DMS79 treated with DMSO at 0.1 percent for 48 hours (cell line): ENCODE measurements at regions not wholly inside any gene's neighbourhood (a gene's known extent, or its start where the extent isn't known, plus 50 kb on each side); places are given as distances from the start of the nearest gene placed in this dataset.
A peak's percentile ranks its signal among the peaks of the same experiment; 100 is the strongest.
"Not testable (repeated sequence)": the region's sequence is repeated elsewhere in the genome, so short reads cannot be mapped to it uniquely, and the experiment has no call there.

ENCODE experiments used
- DNase-seq: peaks from one replicate; lab custom pipeline; 2025; lab: John Stamatoyannopoulos, UW

DNA sequence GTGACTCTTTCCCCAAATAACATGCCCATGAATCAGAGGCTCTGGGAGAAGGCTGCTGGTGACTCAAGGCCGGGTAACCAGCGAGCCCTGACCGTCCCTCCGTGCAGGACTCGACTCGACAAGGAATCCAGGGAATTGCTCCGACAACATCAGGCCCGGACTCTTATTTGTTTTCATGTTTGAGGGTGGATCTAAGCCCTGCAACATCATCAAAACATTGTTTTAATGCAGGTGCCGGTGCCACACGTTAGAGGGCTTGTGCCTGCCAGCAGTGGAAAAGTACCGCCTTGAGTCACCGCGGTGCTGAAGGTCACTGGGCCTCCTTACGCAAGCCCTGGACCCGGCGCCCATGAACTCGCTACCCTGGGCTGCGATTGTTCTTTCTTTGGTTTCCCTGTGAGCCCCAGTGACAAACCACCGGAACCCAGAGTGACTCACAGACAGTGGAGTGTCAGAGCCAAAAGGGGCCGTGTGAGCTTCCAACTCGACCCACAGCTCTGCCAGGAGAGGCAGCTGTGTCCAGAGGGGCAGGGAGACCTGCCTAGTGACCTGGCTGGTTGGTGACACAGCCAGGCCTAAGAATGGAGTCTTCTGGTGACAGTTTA lies 139.4 kb upstream of the SHH start:
- no peak for DNase-seq

DNA sequence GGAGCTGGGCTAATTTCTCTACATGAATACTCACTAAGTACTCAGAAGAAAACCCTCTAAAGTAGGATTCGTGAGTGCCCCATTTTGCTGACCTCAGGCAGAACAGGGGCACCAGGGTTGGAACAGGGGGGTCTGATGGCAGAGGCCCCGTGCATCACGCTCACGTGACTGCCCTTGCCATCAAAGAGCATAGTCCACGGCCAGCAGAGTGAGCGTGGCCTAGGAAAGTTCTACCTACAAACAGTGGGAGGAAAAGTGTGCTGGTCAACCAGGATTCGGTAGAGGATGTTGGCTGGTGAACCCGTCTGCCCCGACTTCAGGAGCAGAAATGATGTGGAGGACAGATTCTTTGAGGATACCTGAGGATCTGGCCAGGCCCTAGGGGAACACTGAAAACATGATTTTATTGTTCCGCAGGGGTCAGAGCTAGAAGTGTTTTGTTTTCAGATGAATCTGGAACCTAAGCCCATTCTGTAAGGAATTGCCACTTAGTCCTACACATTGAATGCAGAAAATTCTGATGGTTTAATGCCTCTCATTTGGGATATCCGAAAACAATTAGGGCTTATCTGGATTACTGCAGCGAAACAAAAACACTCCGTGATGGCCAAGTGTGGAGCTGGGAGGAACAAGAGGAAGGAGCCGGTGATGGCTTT lies 138.8 kb upstream of the SHH start:
- no peak for DNase-seq

DNA sequence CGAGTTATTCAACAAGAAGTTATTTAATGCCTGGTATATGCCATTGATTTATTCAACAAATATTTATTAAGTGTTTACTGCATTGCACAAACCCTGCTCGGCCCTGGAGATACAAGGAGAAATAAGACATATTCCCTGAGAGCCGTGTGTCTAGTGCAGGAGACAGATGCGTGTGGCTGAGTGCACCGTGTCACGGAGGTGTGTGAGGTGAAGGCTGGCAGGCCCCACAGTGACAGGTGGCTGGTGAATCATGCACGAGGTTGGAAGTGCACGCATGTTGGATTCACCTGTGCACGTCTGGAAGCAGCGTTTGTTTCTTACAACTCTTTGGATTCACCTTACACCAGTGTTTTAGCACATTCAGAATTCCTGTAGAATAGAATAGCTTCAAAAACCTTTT lies 136.6 kb upstream of the SHH start:
- no peak for DNase-seq

DNA sequence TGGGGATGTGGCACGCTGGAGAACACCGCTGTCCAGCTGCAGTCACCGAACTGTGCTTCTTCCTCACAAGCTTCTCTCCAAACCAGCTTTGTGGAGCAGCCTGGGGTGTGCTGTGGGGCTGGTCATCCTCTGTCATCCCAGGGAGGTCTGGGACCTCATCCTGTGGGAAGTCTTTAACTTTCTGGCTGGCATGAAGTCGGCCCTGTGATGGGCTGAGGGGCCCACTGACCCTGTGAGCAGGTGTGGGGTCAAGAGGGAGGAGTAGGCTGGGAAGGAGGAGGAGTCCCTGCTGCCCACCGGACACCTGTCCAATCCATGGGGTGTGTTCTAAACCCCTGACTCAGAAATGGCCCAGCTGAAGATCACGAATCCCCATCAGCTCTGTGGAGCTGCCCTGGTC lies 136.2 kb upstream of the SHH start:
- DNase-seq = no peak

DNA sequence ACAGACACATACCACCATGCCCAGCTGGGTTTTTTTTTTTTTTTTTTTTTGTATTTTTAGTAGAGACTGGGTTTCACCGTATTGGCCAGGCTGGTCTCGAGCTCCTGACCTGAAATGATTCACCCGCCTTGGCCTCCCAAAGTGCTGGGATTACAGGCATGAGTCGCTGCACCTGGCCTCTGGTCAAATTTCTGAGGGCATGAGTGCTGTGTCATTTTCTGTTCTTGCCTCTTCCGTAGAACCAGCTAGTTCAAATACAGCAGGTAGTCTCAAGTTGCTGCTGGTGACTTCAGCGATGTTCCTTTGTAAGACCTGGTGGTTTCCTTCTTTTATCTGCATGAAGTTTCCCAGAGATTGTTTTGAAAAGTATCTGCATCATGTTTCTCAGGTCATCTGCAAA lies 134.8 kb upstream of the SHH start:
- no peak for DNase-seq

DNA sequence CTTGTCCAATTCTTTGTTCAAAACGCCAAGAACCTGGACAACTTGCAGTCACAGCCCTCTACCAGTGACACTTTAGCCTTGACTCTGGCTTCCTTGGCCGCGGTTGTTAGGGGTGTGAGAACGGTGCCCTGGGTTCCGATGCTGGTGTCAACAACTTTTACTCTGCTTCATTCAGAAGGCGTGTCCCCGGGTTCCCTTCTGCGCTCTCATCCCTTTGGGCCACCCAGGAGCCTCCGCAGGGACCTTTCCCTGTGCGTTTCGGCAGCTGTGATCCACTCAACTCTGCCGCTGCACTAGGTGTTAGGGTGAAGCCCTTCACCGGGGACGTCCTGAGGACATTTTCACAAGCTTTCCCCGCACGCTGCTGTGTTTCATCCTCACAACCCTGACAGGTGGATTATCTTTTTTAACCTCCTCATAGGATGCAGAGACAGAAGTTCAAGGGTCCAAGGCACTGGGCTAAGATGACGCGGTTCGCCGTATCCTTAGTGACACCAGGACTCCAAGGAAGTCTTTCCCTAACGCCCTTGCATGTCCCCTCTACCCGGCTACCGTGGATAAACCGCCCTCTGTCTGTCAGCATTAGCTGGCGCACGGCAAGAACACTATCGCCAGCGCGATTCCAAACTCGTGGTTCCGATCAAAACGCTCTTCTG lies 133.5 kb upstream of the SHH start:
- no peak for DNase-seq

DNA sequence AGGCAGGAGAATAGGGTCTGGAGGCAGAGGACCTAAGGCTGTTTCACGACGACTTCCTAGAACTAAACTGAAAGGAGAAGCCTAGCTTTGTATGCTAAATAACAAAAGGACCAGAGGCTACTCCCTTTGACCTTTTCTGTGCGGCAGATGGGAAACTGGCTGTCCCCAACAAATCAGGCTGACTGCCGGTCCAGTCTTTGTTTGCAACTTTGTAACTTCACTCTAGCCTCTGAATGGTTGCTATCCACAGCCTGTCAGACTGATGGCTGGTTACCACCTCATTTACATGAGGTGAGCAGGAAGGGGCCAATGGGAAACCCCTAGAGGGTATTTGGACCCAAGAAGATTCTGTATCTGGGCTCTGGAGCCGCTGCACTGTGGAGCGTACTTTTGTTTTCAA lies 132.6 kb upstream of the SHH start:
- DNase-seq = no peak

DNA sequence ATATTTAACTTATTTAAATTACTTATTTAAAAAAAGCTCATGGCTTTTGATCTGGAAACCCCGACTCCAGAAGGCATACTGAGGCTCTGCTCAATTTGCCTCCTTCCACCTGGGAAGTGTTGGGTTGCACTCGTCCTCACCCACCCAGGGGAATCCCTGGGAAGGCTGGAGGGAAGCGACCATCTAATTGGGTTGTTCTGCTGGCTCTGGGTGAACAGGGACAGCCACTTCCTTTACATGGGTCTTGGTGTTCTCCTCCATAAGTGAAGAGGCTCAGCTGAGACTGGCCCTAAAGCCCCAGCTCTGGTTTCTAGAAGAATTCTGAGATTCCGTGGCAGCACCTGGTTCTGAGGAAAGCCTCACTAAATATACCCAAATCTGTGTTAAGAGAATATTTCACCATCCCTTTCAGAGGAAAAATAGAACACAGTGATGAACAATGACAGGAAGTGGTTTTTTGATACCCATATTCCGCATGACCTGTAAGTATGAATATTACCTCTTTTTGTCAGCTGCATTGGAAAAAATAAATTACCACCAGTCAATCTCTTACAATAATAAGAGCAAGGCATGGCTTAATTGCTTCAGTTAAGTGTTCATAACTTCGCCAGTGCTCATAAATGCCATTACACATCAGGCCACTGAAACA lies 131.1 kb upstream of the SHH start:
- DNase-seq = no peak

DNA sequence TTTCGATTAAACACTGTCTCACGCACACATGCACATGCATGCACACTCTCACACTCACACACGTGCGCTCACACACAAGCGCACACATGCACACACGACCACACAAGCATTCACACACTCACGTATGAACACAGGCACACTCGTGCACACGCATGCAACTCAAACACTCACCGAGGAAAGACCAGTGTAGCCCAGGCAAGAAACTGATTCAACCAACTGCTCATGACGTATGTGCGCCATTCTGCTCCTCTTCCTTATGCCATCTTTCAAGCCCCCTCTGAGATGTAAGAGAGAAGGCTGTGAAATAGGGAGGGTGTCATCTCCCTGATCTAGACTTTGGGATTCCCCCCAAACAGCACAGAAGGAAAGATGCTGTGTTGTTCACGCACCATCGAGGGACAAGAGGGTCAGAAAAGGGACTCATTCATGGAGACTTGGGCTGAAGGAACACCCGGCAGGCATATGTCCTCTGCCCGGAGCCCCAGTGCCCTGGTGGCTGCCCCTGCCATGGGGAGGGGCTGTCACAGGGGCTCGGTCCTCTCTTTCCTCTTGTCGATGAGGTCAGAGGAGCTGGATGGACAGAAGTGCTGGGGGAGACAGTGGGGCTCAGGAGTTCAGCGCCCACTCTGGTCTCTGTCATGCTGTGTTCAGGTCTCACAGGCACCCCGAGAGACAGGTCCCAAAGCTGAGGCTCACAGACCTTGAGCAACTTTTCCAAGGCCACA lies 130.1 kb upstream of the SHH start:
- no peak for DNase-seq

DNA sequence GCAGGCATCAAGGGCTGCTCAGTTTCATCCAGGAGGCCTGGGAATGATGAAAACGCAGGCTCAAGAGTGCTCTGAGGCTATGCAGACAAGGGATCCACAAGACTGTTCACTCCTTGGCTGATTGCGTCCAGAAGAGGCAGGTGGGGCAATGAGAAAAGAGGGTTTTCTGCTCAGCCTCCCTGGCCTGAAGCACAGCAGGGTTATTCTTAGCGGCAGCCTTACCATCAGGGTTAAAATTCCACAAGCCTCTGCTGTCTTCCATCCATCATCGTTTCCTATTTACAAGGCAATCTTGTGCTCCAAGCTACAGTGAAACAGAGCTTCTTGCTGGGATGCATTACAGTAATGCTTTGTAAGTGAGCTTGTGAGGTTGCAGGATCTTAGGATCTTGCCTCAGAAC lies 129.4 kb upstream of the SHH start:
- DNase-seq = peak; percentile 72

DNA sequence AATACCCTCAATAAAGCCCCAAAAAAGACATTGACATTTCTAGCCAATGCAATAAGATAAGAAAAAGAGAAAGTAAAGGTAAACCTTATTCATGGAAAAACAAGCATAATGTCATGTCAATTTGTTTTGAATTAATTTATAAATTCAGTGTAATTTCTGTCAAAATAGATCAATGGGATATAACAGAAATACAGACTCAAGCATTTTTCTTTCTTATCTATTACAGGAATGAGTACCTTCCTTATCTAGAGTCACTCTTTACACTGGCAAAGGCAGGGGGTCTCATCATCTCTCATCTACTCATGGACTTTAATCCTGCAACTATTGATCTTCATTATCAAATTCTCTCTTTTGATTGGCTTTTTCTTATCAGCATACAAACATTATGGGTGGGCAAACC lies 127.1 kb upstream of the SHH start:
- no peak for DNase-seq

DNA sequence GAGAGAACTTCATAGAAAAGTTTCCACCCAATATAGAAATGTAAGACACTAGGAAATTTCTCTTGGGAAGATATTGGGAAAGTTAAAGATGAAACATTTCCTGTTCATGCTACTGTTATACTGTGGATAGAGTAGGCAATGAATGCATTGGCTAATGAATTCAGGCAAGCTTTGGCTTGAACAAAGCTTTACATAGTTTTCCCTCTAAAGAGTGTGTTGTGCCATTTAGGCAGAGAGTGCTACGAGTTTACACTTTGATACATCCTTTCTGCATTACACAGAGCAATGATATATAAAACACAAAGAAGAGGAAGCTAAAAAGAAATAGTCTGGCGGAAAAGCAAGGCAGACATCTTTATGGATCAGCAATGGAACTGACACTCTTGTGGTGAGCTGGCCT lies 125.9 kb upstream of the SHH start:
- no peak for DNase-seq

DNA sequence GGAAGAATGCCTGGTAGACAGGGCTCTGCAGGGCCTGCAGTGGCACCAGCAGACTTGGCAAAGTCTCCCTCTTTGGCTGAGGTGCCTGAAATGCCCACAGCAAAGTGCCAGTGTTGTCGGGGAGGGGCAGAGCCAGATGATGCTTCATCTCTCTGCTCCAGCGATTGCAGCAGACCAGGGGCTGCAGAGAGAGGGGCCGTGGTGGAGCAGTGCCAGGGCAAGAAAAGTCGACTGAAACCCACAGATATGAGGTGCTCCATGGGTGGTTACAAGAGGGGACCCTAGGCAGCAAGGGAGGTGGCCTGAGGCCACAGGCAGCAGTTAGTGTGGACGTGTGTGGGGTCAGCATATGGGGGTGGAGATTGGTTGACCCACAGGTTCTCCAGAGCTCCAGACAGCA lies 123.5 kb upstream of the SHH start:
- no peak for DNase-seq

DNA sequence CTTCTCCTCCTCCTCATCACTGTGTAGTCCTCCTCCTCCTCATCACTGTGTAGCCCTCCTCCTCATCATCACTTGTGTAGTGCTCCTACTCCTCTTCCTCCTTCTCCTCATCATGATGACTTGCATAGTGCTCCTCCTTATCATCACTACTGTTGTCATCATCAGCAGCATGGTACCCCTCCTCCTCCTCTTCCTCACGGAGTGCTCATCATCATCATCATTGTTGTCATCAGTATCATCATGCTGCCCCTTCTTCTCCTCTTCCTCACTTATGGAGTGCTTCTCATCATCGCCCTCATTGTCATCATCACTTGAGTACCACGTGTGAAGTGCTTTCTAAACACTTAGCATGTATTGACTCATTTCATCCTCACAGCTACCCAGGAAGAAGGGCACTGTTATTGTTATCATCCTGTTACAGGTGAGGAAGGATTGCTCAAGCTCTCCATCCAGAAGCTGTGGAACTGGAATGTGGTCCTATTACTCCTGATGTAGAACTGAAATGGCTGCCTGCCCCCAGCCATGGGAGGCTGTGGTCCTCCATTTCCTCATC lies 122.8 kb upstream of the SHH start:
- no peak for DNase-seq

DNA sequence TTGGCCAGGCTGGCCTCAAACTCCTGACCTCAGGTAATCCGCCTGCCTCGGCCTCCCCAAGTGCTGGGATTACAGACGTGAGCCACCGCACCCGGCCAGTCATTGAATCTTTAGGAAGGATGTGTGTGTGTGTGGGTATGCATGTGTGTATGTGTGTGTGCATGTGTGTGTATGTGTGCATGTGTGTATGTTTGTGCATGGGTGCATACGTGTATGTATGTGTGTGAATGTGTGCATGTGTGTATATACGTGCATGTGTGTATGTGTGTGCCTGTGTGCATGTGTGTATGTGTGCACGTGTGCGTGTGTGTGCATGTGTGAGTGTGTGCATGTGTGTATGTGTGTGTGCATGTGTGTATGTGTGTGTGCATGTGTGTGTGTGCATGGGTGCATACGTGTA lies 120.1 kb upstream of the SHH start:
- DNase-seq = not testable (repeated sequence)

DNA sequence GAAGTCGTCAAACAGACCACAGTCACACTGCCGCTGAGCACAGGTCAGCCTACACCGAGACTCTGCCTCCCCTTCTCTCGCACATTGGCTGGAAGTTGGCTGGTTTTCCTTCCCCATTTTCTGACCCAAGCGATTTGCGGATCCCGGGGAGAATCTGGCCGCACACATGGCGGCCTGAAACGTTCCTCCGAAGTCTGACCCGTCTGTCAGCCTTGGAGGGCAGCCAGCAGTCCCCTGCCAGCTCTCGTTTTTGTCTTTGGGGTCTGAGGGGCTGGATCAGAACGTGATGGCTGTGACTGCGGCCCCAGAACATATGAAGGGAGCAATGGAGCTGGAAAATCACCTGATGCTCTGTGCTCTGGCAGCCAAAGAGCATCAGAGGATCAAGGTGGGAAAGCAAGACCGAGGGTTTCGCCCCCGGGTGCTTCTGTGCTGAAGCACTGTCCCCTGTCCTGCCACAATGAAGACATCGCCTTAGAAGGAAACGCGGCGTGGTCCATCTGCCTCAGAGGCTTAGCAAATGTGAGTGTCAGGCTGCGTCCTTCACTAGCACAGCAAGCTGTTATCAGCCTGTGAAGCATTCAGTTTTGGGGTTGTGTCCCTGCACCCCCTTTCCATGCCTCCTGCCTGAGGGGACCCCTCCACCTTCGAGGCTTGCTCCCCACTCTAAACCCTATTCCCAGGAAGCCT lies 119.3 kb upstream of the SHH start:
- DNase-seq = no peak

DNA sequence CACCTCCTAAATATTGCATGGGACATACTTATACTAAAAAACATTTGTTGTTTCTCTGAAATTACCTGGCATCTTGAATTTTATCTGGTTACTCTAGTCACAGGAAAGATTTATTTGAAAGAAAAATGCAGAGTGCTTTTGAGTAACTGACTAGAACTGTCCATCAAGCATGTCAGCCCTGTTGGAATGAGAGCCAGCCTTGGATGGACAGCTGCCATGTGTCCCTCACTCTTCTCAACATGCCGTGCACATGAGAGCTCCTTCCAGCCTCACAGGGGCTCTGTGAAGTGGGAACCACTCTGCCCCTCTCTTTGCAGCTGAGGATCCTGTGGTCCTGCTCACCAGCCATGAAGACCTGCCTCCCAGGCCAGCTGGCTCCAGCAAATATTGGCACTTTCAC lies 118.3 kb upstream of the SHH start:
- DNase-seq = no peak

DNA sequence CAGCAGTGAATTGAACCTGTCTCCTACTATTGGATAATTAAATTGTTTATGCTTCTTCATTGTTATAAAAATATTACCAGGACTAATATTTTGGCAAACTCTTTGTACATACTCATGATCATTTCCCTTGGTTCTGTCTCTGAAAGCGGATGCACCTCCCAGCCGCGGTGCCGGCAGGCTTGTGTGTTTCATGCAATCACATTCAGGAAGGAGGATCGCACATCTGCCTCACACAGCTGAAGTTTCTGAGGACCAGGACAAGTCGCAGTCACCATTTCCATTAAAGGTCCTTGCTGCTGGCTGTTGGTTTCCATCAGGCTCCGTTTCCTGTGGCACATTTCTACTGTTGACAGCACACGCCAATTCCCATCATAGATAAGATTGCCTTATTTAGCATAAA lies 117.8 kb upstream of the SHH start:
- DNase-seq = no peak

DNA sequence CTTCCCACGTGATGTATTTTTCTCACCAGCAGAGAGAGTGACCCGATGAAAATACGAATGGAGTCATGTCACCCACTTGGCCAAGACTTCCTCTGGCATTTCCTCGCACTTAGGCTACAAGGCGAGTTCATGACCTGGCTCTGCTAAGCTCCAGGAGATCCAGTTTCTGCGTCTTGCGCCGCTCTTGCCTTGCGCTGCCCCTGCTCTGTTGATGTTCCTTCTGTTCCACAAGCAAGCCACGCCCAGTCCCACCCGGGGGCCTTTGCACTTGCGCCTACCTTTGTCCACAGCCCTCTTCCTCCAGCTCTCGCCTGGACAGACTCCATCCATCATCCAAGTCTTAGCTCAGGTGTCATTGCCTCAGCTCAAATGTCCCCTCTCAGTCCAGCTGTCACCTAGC lies 116.3 kb upstream of the SHH start:
- DNase-seq = no peak

DNA sequence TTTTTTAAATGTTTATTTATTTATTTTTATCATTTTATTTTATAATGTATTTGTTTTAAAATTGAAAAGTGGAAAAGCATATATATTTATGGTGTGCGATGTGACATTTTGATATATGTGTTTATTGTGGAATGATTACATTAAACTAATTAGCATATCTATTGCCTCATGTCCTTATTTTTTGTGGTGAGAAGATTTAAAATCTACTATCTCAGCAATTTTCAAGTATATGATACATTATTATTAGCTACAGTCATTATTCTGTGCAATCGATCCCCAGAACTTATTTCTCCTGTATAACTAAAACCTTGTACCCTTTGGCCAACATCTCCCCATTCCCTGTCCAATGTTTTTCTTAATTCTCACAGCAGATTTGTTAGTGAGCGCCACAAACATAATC lies 115.6 kb upstream of the SHH start:
- DNase-seq = no peak

DNA sequence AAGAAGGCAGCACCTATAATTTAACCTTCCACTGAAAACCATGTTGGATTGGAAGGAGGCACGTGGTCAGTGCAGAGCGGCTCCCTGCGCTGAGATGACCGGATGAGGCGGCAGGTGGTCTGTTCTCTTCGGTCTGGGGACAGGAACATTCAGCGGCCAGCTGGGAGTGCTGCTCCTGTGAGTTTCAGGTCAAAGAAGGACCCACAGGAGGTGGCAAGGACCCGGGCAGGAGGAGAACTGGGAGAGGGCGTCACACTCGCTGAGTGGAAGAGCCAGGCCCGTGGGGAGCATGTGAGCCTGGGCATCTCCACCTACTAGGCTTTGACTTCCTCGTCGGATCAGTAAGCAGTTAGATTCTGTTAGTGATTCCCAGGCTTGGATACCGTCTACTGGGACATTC lies 113.4 kb upstream of the SHH start:
- DNase-seq = no peak
